ENCODE measurements at regions not wholly inside any gene's neighbourhood (a gene's known extent, or its start where the extent isn't known, plus 50 kb on each side); places are given as distances from the start of the nearest gene placed in this dataset.

- no peaks in the 10 kb centered on the region for H3K4me1 ChIP-seq (ENCODE audit: control insufficient read depth, low read length)
- no peaks in the 10 kb centered on the region for H3K79me2 ChIP-seq (ENCODE audit: control insufficient read depth, low read length)
- H3F3A ChIP-seq (ENCODE audit: control insufficient read depth, insufficient read depth) = no peaks in the 10 kb centered on the region
- no peaks in the 10 kb centered on the region for H4K20me1 ChIP-seq (ENCODE audit: control insufficient read depth, insufficient read depth, low read depth, low read length)
- peaks cover 4% of the 10 kb centered on the region; the same call in 1 of the 2 replicates for H3K9me3 ChIP-seq (ENCODE audit: control insufficient read depth, insufficient read depth, low read length)
- no peak overlapping the region for H3K27ac ChIP-seq (ENCODE audit: low read depth, low read length)
- no peak overlapping the region for H3K4me3 ChIP-seq (ENCODE audit: low read length)
- no peaks in the 10 kb centered on the region for H3K36me3 ChIP-seq (ENCODE audit: control insufficient read depth, low read length)
- TF ChIP-seq EZH2phosphoT487 (IDR thresholded peaks at IDR 0.05; ENCODE audit: borderline replicate concordance, low read length) (no peak), CTCF (IDR thresholded peaks at IDR 0.05; ENCODE audit: low read depth, low read length, poor library complexity, severe bottlenecking) (no peak)
- H3K27me3 ChIP-seq (ENCODE audit: control insufficient read depth, low read length) = no peaks in the 10 kb centered on the region
- no peak overlapping the region for H3K4me2 ChIP-seq (ENCODE audit: low read length)
- no peaks in the 10 kb centered on the region for H3K9me2 ChIP-seq (replicated peaks; ENCODE audit: control insufficient read depth, low read length)
Observed at GRCh38 chr2:153020201-153020600, 301.8 kb downstream of the ARL6IP6 start.

GRCh38 chr2:153005071-153005730, 286.8 kb downstream of the ARL6IP6 start:
- Histone ChIP-seq H3K79me2 (ENCODE audit: control insufficient read depth, low read length) (no peaks in the 10 kb centered on the region), H3F3A (ENCODE audit: control insufficient read depth, insufficient read depth) (no peaks in the 10 kb centered on the region), H3K36me3 (ENCODE audit: control insufficient read depth, low read length) (no peaks in the 10 kb centered on the region), H3K27me3 (ENCODE audit: control insufficient read depth, low read length) (no peaks in the 10 kb centered on the region), H3K9me2 (replicated peaks; ENCODE audit: control insufficient read depth, low read length) (no peaks in the 10 kb centered on the region), H3K9me3 (ENCODE audit: control insufficient read depth, insufficient read depth, low read length) (no peaks in the 10 kb centered on the region), H4K20me1 (ENCODE audit: control insufficient read depth, insufficient read depth, low read depth, low read length) (no peaks in the 10 kb centered on the region), H3K27ac (ENCODE audit: low read depth, low read length) (no peak overlapping the region), H3K4me3 (ENCODE audit: low read length) (no peak overlapping the region), H3K4me1 (ENCODE audit: control insufficient read depth, low read length) (no peaks in the 10 kb centered on the region), H3K4me2 (ENCODE audit: low read length) (no peak overlapping the region)
- no peak for TF ChIP-seq EZH2phosphoT487 (IDR thresholded peaks at IDR 0.05; ENCODE audit: borderline replicate concordance, low read length)
- no peak for TF ChIP-seq CTCF (IDR thresholded peaks at IDR 0.05; ENCODE audit: low read depth, low read length, poor library complexity, severe bottlenecking)

- no peaks in the 10 kb centered on the region for H3K36me3 ChIP-seq (ENCODE audit: control insufficient read depth, low read length)
- H3K4me2 ChIP-seq (ENCODE audit: low read length) = no peak overlapping the region
- H3K9me3 ChIP-seq (ENCODE audit: control insufficient read depth, insufficient read depth, low read length) = no peaks in the 10 kb centered on the region
- no peaks in the 10 kb centered on the region for H4K20me1 ChIP-seq (ENCODE audit: control insufficient read depth, insufficient read depth, low read depth, low read length)
- H3K79me2 ChIP-seq (ENCODE audit: control insufficient read depth, low read length) = no peaks in the 10 kb centered on the region
- no peak for TF ChIP-seq EZH2phosphoT487 (IDR thresholded peaks at IDR 0.05; ENCODE audit: borderline replicate concordance, low read length)
- no peak for TF ChIP-seq CTCF (IDR thresholded peaks at IDR 0.05; ENCODE audit: low read depth, low read length, poor library complexity, severe bottlenecking)
- no peaks in the 10 kb centered on the region for H3K9me2 ChIP-seq (replicated peaks; ENCODE audit: control insufficient read depth, low read length)
- no peak overlapping the region for H3K4me3 ChIP-seq (ENCODE audit: low read length)
- H3F3A ChIP-seq (ENCODE audit: control insufficient read depth, insufficient read depth) = no peaks in the 10 kb centered on the region
- H3K27me3 ChIP-seq (ENCODE audit: control insufficient read depth, low read length) = no peaks in the 10 kb centered on the region
- H3K27ac ChIP-seq (ENCODE audit: low read depth, low read length) = no peak overlapping the region
- H3K4me1 ChIP-seq (ENCODE audit: control insufficient read depth, low read length) = no peaks in the 10 kb centered on the region
Observed at GRCh38 chr2:153004627-153005026, 286.2 kb downstream of the ARL6IP6 start.

All from DOHH2 (cell line).